GM23338 (cell line): ENCODE measurements at regions not wholly inside any gene's neighbourhood (a gene's known extent, or its start where the extent isn't known, plus 50 kb on each side); places are given as distances from the start of the nearest gene placed in this dataset.

Experiments
- ATAC-seq: fragments of 200-7000 bp; cut with Tn5 transposase; 3 replicates; pipeline ENCODE4 v1.9.1; 2020
- DNase-seq: peaks from one replicate; pipeline ENCODE4 v3.0.0-alpha.2; 2015; ENCODE audit warnings: low spot score
- H2AFZ ChIP-seq: fragments of 200-600 bp; sonication (generic); 2 replicates; pipeline ENCODE4 v1.8.0; 2016; ENCODE audit warnings: antibody characterized with exemption, mild to moderate bottlenecking, moderate library complexity
- H3F3A ChIP-seq: fragments of 200-600 bp; sonication (generic); replicated peaks from 2 replicates; pipeline ENCODE4 v1.8.0; 2017; ENCODE audit warnings: antibody characterized with exemption, mixed run types, low read depth
- H3K27ac ChIP-seq: fragments of 200-600 bp; sonication (generic); 2 replicates; pipeline ENCODE4 v1.6.1; 2016; ENCODE audit warnings: low read depth
- H3K27me3 ChIP-seq: fragments of 200-600 bp; sonication (generic); 2 replicates; pipeline ENCODE4 v1.8.0; 2016; ENCODE audit warnings: mild to moderate bottlenecking, mixed run types, moderate library complexity; ENCODE audit not compliant: insufficient read depth
- H3K36me3 ChIP-seq: fragments of 200-600 bp; sonication (generic); 2 replicates; pipeline ENCODE4 v1.8.0; 2016; ENCODE audit warnings: mild to moderate bottlenecking; ENCODE audit not compliant: insufficient read depth
- H3K4me1 ChIP-seq: fragments of 200-600 bp; sonication (generic); 2 replicates; pipeline ENCODE4 v1.8.0; 2016; ENCODE audit warnings: mild to moderate bottlenecking, moderate library complexity; ENCODE audit not compliant: insufficient read depth
- H3K4me2 ChIP-seq: fragments of 200-600 bp; sonication (generic); 2 replicates; pipeline ENCODE4 v1.7.1; 2017; ENCODE audit warnings: mixed run types
- H3K4me3 ChIP-seq: fragments of 200-600 bp; sonication (generic); 2 replicates; pipeline ENCODE4 v1.6.1; 2016; ENCODE audit warnings: mixed run types
- H3K79me2 ChIP-seq: fragments of 200-600 bp; sonication (generic); replicated peaks from 2 replicates; pipeline ENCODE4 v1.8.0; 2017; ENCODE audit warnings: mild to moderate bottlenecking; ENCODE audit not compliant: insufficient read depth
- H3K9me2 ChIP-seq: fragments of 200-600 bp; sonication (generic); 2 replicates; pipeline ENCODE4 v1.8.0; 2017; ENCODE audit not compliant: insufficient read depth
- H4K20me1 ChIP-seq: fragments of 200-600 bp; sonication (generic); replicated peaks from 2 replicates; pipeline ENCODE4 v1.8.0; 2017; ENCODE audit warnings: mild to moderate bottlenecking; ENCODE audit not compliant: insufficient read depth
- H3K27ac Mint-ChIP-seq: 2 replicates; pipeline ENCODE4 v1.8.0; 2020; ENCODE audit warnings: inconsistent platforms, mild to moderate bottlenecking, moderate library complexity, mixed read lengths
- H3K27me3 Mint-ChIP-seq: 3 replicates; pipeline ENCODE4 v1.8.0; 2022; ENCODE audit warnings: low read depth, mild to moderate bottlenecking, moderate library complexity, mixed read lengths, inconsistent platforms; ENCODE audit not compliant: insufficient read depth, poor library complexity
- H3K36me3 Mint-ChIP-seq: 3 replicates; pipeline ENCODE4 v1.8.0; 2021; ENCODE audit warnings: low read depth, mild to moderate bottlenecking, inconsistent platforms, moderate library complexity, mixed read lengths
- H3K4me1 Mint-ChIP-seq: 3 replicates; pipeline ENCODE4 v1.8.0; 2020; ENCODE audit warnings: mild to moderate bottlenecking, inconsistent platforms, mixed read lengths
- H3K4me3 Mint-ChIP-seq: 3 replicates; pipeline ENCODE4 v1.8.0; 2021; ENCODE audit warnings: moderate library complexity, mild to moderate bottlenecking, inconsistent platforms, mixed read lengths
- H3K9me3 Mint-ChIP-seq: 3 replicates; pipeline ENCODE4 v1.8.0; 2020; ENCODE audit warnings: moderate library complexity, mild to moderate bottlenecking, inconsistent platforms, mixed read lengths
- CREB1 ChIP-seq: fragments of 250-450 bp; sonication (Bioruptor Pico); IDR thresholded peaks from 2 replicates; pipeline ENCODE4 v1.5.0; 2020; ENCODE audit warnings: low read depth, mild to moderate bottlenecking, moderate library complexity
- CTCF ChIP-seq, 2 experiments: fragments of 200-600 bp in 1 of 2; sonication (generic) in 1 of 2; conservative IDR thresholded peaks; 2 replicates each; pipeline versions ENCODE4 v1.5.1 to v1.6.1; 2016 to 2017; ENCODE audit warnings: antibody characterized with exemption in 2 of 2, low read depth in 2 of 2, mild to moderate bottlenecking in 2 of 2, moderate library complexity in 1 of 2
- ETS1 ChIP-seq: IDR thresholded peaks from 2 replicates; pipeline ENCODE4 v1.6.1; 2016; ENCODE audit warnings: antibody characterized with exemption
- EZH2 ChIP-seq: fragments of 200-600 bp; sonication (generic); IDR thresholded peaks from one replicate; pipeline ENCODE4 v1.8.0; 2017; ENCODE audit warnings: antibody characterized with exemption, mild to moderate bottlenecking, low read depth; ENCODE audit not compliant: unreplicated experiment
- EZH2phosphoT487 ChIP-seq: fragments of 200-600 bp; sonication (generic); IDR thresholded peaks from one replicate; pipeline ENCODE4 v1.8.1; 2018; ENCODE audit warnings: antibody characterized with exemption; ENCODE audit not compliant: unreplicated experiment
- JUNB ChIP-seq: IDR thresholded peaks from one replicate; pipeline ENCODE4 v1.6.1; 2016; ENCODE audit warnings: antibody characterized with exemption; ENCODE audit not compliant: unreplicated experiment
- NANOG ChIP-seq: IDR thresholded peaks from 2 replicates; pipeline ENCODE4 v1.6.1; 2016; ENCODE audit warnings: antibody characterized with exemption, borderline replicate concordance
- POLR2AphosphoS5 ChIP-seq: IDR thresholded peaks from 2 replicates; pipeline ENCODE4 v1.6.1; 2016; ENCODE audit warnings: antibody characterized with exemption, low read depth
- STAT1 ChIP-seq: IDR thresholded peaks from one replicate; pipeline ENCODE4 v1.6.1; 2016; ENCODE audit warnings: antibody characterized with exemption; ENCODE audit not compliant: unreplicated experiment
- ZNF114 ChIP-seq: fragments of 250-450 bp; sonication (Bioruptor Pico); IDR thresholded peaks from 2 replicates; pipeline ENCODE4 v1.5.0; 2020; ENCODE audit warnings: mild to moderate bottlenecking, moderate library complexity
- ZNF331 ChIP-seq: fragments of 250-450 bp; sonication (Bioruptor Pico); IDR thresholded peaks from 2 replicates; pipeline ENCODE4 v1.5.0; 2020; ENCODE audit warnings: low read depth, mild to moderate bottlenecking, moderate library complexity
- TF ChIP-seq, protein P1 (sequence below): fragments of 250-450 bp; sonication (Bioruptor Pico); IDR thresholded peaks from 2 replicates; pipeline ENCODE4 v1.5.0; 2020; ENCODE audit warnings: mild to moderate bottlenecking, moderate library complexity
- TF ChIP-seq, protein P2 (sequence below): IDR thresholded peaks from one replicate; pipeline ENCODE4 v1.6.1; 2018; ENCODE audit warnings: antibody characterized with exemption; ENCODE audit not compliant: unreplicated experiment

DNA sequence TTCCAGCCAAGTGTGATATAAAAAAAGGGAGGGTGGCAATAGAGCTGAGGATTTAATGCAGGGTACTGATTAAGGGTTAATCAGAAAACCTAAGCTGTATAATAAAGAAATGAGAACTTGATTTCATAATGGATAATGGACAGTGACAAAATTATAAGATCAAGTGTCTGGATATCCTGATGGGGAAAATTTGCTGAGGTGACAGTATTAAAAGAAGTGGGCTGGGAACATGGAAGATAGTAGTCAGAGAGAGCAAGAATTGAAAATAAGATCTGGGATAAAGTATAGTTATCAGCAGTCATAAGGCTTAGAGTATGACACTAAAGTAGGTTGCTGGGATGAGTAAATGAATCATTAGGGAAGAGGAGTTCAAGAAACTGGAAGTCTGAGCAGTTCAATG is 627.3 kb upstream of the RGS18 start (continued):
- TF ChIP-seq, protein P1, sequence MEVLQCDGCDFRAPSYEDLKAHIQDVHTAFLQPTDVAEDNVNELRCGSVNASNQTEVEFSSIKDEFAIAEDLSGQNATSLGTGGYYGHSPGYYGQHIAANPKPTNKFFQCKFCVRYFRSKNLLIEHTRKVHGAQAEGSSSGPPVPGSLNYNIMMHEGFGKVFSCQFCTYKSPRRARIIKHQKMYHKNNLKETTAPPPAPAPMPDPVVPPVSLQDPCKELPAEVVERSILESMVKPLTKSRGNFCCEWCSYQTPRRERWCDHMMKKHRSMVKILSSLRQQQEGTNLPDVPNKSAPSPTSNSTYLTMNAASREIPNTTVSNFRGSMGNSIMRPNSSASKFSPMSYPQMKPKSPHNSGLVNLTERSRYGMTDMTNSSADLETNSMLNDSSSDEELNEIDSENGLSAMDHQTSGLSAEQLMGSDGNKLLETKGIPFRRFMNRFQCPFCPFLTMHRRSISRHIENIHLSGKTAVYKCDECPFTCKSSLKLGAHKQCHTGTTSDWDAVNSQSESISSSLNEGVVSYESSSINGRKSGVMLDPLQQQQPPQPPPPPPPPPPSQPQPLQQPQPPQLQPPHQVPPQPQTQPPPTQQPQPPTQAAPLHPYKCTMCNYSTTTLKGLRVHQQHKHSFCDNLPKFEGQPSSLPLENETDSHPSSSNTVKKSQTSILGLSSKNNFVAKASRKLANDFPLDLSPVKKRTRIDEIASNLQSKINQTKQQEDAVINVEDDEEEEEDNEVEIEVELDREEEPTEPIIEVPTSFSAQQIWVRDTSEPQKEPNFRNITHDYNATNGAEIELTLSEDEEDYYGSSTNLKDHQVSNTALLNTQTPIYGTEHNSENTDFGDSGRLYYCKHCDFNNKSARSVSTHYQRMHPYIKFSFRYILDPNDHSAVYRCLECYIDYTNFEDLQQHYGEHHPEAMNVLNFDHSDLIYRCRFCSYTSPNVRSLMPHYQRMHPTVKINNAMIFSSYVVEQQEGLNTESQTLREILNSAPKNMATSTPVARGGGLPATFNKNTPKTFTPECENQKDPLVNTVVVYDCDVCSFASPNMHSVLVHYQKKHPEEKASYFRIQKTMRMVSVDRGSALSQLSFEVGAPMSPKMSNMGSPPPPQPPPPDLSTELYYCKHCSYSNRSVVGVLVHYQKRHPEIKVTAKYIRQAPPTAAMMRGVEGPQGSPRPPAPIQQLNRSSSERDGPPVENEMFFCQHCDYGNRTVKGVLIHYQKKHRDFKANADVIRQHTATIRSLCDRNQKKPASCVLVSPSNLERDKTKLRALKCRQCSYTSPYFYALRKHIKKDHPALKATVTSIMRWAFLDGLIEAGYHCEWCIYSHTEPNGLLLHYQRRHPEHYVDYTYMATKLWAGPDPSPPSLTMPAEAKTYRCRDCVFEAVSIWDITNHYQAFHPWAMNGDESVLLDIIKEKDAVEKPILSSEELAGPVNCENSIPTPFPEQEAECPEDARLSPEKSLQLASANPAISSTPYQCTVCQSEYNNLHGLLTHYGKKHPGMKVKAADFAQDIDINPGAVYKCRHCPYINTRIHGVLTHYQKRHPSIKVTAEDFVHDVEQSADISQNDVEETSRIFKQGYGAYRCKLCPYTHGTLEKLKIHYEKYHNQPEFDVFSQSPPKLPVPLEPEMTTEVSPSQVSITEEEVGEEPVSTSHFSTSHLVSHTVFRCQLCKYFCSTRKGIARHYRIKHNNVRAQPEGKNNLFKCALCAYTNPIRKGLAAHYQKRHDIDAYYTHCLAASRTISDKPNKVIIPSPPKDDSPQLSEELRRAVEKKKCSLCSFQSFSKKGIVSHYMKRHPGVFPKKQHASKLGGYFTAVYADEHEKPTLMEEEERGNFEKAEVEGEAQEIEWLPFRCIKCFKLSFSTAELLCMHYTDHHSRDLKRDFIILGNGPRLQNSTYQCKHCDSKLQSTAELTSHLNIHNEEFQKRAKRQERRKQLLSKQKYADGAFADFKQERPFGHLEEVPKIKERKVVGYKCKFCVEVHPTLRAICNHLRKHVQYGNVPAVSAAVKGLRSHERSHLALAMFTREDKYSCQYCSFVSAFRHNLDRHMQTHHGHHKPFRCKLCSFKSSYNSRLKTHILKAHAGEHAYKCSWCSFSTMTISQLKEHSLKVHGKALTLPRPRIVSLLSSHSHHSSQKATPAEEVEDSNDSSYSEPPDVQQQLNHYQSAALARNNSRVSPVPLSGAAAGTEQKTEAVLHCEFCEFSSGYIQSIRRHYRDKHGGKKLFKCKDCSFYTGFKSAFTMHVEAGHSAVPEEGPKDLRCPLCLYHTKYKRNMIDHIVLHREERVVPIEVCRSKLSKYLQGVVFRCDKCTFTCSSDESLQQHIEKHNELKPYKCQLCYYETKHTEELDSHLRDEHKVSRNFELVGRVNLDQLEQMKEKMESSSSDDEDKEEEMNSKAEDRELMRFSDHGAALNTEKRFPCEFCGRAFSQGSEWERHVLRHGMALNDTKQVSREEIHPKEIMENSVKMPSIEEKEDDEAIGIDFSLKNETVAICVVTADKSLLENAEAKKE (CRISPR knock-in tag), result no peak
- TF ChIP-seq JUNB, result no peak
- TF ChIP-seq ZNF331 (CRISPR knock-in tag), result no peak
- TF ChIP-seq EZH2phosphoT487, result no peak
- no peak for TF ChIP-seq NANOG
- TF ChIP-seq ETS1, result no peak
- TF ChIP-seq ZNF114, result no peak

- 0 out of 2 replicates have a peak overlapping the region, but pooled peaks have one; percentile 40 for H2AFZ ChIP-seq
- H3K27me3 Mint-ChIP-seq, result no peaks in the 10 kb centered on the region
- H3K4me1 ChIP-seq, result peaks cover 17% of the 10 kb centered on the region
- H3K36me3 ChIP-seq, result no peaks in the 10 kb centered on the region
- peaks cover 6% of the 10 kb centered on the region; the same call in 2 of the 3 replicates for H3K36me3 Mint-ChIP-seq
- DNase-seq (no peak), ATAC-seq (no peak)
- no peaks in the 10 kb centered on the region for H3F3A ChIP-seq
- peaks cover 11% of the 10 kb centered on the region; the same call in 2 of the 3 replicates for H3K9me3 Mint-ChIP-seq
- peaks cover 19% of the 10 kb centered on the region for H3K4me1 Mint-ChIP-seq
- no peaks in the 10 kb centered on the region for H3K9me2 ChIP-seq
- H3K4me3 Mint-ChIP-seq, result no peak overlapping the region
- H3K4me3 ChIP-seq, result no peak overlapping the region
- H3K27ac ChIP-seq, result no peak overlapping the region
- H3K79me2 ChIP-seq, result no peaks in the 10 kb centered on the region
- no peaks in the 10 kb centered on the region for H3K27me3 ChIP-seq
- no peak overlapping the region for H3K4me2 ChIP-seq
- no peaks in the 10 kb centered on the region for H4K20me1 ChIP-seq
- H3K27ac Mint-ChIP-seq, result peak overlapping the region; percentile 70
- TF ChIP-seq NANOG, result no peak
- no peak for TF ChIP-seq JUNB
- no peak for TF ChIP-seq ZNF114
- no peak for TF ChIP-seq STAT1
- no peak for TF ChIP-seq EZH2
- TF ChIP-seq CREB1 (CRISPR knock-in tag), result no peak
- TF ChIP-seq, protein P2, sequence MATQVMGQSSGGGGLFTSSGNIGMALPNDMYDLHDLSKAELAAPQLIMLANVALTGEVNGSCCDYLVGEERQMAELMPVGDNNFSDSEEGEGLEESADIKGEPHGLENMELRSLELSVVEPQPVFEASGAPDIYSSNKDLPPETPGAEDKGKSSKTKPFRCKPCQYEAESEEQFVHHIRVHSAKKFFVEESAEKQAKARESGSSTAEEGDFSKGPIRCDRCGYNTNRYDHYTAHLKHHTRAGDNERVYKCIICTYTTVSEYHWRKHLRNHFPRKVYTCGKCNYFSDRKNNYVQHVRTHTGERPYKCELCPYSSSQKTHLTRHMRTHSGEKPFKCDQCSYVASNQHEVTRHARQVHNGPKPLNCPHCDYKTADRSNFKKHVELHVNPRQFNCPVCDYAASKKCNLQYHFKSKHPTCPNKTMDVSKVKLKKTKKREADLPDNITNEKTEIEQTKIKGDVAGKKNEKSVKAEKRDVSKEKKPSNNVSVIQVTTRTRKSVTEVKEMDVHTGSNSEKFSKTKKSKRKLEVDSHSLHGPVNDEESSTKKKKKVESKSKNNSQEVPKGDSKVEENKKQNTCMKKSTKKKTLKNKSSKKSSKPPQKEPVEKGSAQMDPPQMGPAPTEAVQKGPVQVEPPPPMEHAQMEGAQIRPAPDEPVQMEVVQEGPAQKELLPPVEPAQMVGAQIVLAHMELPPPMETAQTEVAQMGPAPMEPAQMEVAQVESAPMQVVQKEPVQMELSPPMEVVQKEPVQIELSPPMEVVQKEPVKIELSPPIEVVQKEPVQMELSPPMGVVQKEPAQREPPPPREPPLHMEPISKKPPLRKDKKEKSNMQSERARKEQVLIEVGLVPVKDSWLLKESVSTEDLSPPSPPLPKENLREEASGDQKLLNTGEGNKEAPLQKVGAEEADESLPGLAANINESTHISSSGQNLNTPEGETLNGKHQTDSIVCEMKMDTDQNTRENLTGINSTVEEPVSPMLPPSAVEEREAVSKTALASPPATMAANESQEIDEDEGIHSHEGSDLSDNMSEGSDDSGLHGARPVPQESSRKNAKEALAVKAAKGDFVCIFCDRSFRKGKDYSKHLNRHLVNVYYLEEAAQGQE, result no peak
- TF ChIP-seq ZNF331 (CRISPR knock-in tag), result no peak
- TF ChIP-seq CTCF (conservative IDR thresholded peaks at IDR 0.05; ENCODE audit: low read depth in 2 of 2), result no peak
- no peak for TF ChIP-seq EZH2phosphoT487
- no peak for TF ChIP-seq POLR2AphosphoS5
Measured at GRCh38 chr1:191533254-191533653, 625.0 kb upstream of the RGS18 start.
